GM18907 (cell line): ENCODE measurements at regions not wholly inside any gene's neighbourhood (a gene's known extent, or its start where the extent isn't known, plus 50 kb on each side); places are given as distances from the start of the nearest gene placed in this dataset.

Experiments used
- ATAC-seq: cut with Tn5 transposase; IDR thresholded peaks from one replicate; pipeline ENCODE4 v1.9.1; 2021; ENCODE audit warnings: mild to moderate bottlenecking, moderate library complexity; ENCODE audit not compliant: unreplicated experiment

GRCh38 chr2:143968360-143968759 is 551.6 kb downstream of the ZEB2 start:
- no peak for ATAC-seq

- no peak for ATAC-seq
These were observed 554.3 kb downstream of the ZEB2 start for GRCh38 chr2:143965493-143966164.

- ATAC-seq, result no peak
These were observed 555.0 kb downstream of the ZEB2 start for GRCh38 chr2:143964891-143965290.

GRCh38 chr2:143960177-143960576 is 559.7 kb downstream of the ZEB2 start:
- no peak for ATAC-seq

- ATAC-seq, result no peak
These were observed 562.6 kb downstream of the ZEB2 start for GRCh38 chr2:143957321-143957720.

- ATAC-seq, result no peak
These were observed 564.4 kb downstream of the ZEB2 start for GRCh38 chr2:143955401-143956065.

GRCh38 chr2:143954844-143955243 is 565.1 kb downstream of the ZEB2 start:
- no peak for ATAC-seq

GRCh38 chr2:143954186-143954585 is 565.7 kb downstream of the ZEB2 start:
- no peak for ATAC-seq

- no peak for ATAC-seq
These were observed 566.4 kb downstream of the ZEB2 start for GRCh38 chr2:143953451-143954030.

GRCh38 chr2:143952536-143952935 is 567.4 kb downstream of the ZEB2 start:
- ATAC-seq, result no peak

- ATAC-seq, result no peak
These were observed 569.2 kb downstream of the ZEB2 start for GRCh38 chr2:143950704-143951103.

- ATAC-seq, result no peak
These were observed 570.6 kb downstream of the ZEB2 start for GRCh38 chr2:143949121-143949848.

- ATAC-seq, result no peak
These were observed 571.2 kb downstream of the ZEB2 start for GRCh38 chr2:143948710-143949109.

- ATAC-seq, result no peak
These were observed 573.2 kb downstream of the ZEB2 start for GRCh38 chr2:143946436-143947391.

- ATAC-seq, result no peak
These were observed 577.4 kb downstream of the ZEB2 start for GRCh38 chr2:143942486-143942885.

- ATAC-seq, result no peak
These were observed 579.2 kb downstream of the ZEB2 start for GRCh38 chr2:143940720-143941119.

- no peak for ATAC-seq
These were observed 580.1 kb downstream of the ZEB2 start for GRCh38 chr2:143939626-143940330.

GRCh38 chr2:143937723-143938350 is 582.1 kb downstream of the ZEB2 start:
- ATAC-seq, result peak; percentile 19
